ENCODE measurements at regions not wholly inside any gene's neighbourhood (a gene's known extent, or its start where the extent isn't known, plus 50 kb on each side); places are given as distances from the start of the nearest gene placed in this dataset.

GRCh38 chr18:57969824-57970223 is 74.2 kb upstream of the NEDD4L start:
- Mint-ChIP-seq H3K9me3 (no peaks in the 10 kb centered on the region), H3K4me3 (no peak overlapping the region), H3K27ac (no peak overlapping the region), H3K36me3 (ENCODE audit: insufficient read depth in 1 of 3, low read depth in 3 of 3) (no peaks in the 10 kb centered on the region), H3K27me3 (ENCODE audit: low read depth) (peaks cover 2% of the 10 kb centered on the region; the same call in 1 of the 2 replicates), H3K4me1 (peaks cover 0 to 6% of the 10 kb centered on the region in 2 experiments; a peak in 2 of 4 replicates)
- H2BK120ac ChIP-seq (ENCODE audit: low read depth, low read length, poor library complexity, severe bottlenecking), result no peak overlapping the region
- no peak overlapping the region for H3T11ph ChIP-seq (ENCODE audit: low read length)
- WGBS (ENCODE audit: extremely low coverage, insufficient read length, low lambda C conversion rate), result no CpG with 5 or more reads among the region's 2 CpGs
- H4K5ac ChIP-seq (ENCODE audit: insufficient read length, low read depth, low read length), result no peak overlapping the region
- no peaks in the 10 kb centered on the region for H3K79me1 ChIP-seq (ENCODE audit: insufficient read depth, low read depth, low read length, poor library complexity, severe bottlenecking)
- no peak overlapping the region for H2BK12ac ChIP-seq (ENCODE audit: insufficient read length, low read depth, low read length)
- H3K27me3 ChIP-seq (ENCODE audit: insufficient read depth, low read length), result no peaks in the 10 kb centered on the region
- H3K4ac ChIP-seq (ENCODE audit: low read depth, low read length), result no peak overlapping the region
- no peak overlapping the region for H3K14ac ChIP-seq (ENCODE audit: insufficient read depth, low read length)
- no peaks in the 10 kb centered on the region for H3K79me2 ChIP-seq (ENCODE audit: insufficient read depth, low read length)
- no peaks in the 10 kb centered on the region for H3K9me3 ChIP-seq (ENCODE audit: control insufficient read depth, low read depth, low read length)
- H2BK15ac ChIP-seq (ENCODE audit: low read depth, low read length), result no peak overlapping the region
- H4K8ac ChIP-seq (replicated peaks; ENCODE audit: insufficient read length, low read depth, low read length), result no peak overlapping the region
- no peak overlapping the region for H2AK5ac ChIP-seq (ENCODE audit: insufficient read length, low read length)
- DNase-seq, result no peak
- H3K56ac ChIP-seq (ENCODE audit: insufficient read length, low read depth, low read length), result no peak overlapping the region
- no peak overlapping the region for H4K91ac ChIP-seq (ENCODE audit: insufficient read length, low read depth, low read length)
- no peak overlapping the region for H2BK20ac ChIP-seq (ENCODE audit: low read depth, low read length, poor library complexity, severe bottlenecking)
- no peak overlapping the region for H2BK5ac ChIP-seq (ENCODE audit: insufficient read length, low read length)
- no peaks in the 10 kb centered on the region; the same call in 1 of the 2 replicates for H3K4me1 ChIP-seq (ENCODE audit: insufficient read depth, low read length)
- H3K9ac ChIP-seq (ENCODE audit: extremely low read depth, insufficient read length, low read length), result no peak overlapping the region
- no peak overlapping the region for H3K23ac ChIP-seq (ENCODE audit: insufficient read length, low read depth, low read length)
- H3K27ac ChIP-seq (ENCODE audit: insufficient read length, low read depth, low read length), result no peak overlapping the region
- H3K23me2 ChIP-seq (ENCODE audit: insufficient read length, low read depth, low read length, poor library complexity, severe bottlenecking), result no peaks in the 10 kb centered on the region
- no peak for TF ChIP-seq CTCF (conservative IDR thresholded peaks at IDR 0.05)
- no peak overlapping the region for H3K4me2 ChIP-seq (ENCODE audit: insufficient read depth, insufficient read length, low read length)
- no peak overlapping the region for H3K18ac ChIP-seq (ENCODE audit: insufficient read length, low read depth, low read length)
- no peaks in the 10 kb centered on the region for H4K20me1 ChIP-seq (ENCODE audit: control insufficient read depth, insufficient read depth, insufficient read length)
- H2AFZ ChIP-seq (ENCODE audit: low read length), result no peak overlapping the region

All from H9 (cell line).